HG02852 (cell line): ENCODE measurements at regions not wholly inside any gene's neighbourhood (a gene's known extent, or its start where the extent isn't known, plus 50 kb on each side); places are given as distances from the start of the nearest gene placed in this dataset.

Source experiments
- ATAC-seq: cut with Tn5 transposase; IDR thresholded peaks from one replicate; pipeline ENCODE4 v1.9.1; 2021; ENCODE audit warnings: mild to moderate bottlenecking, moderate library complexity; ENCODE audit not compliant: unreplicated experiment

DNA sequence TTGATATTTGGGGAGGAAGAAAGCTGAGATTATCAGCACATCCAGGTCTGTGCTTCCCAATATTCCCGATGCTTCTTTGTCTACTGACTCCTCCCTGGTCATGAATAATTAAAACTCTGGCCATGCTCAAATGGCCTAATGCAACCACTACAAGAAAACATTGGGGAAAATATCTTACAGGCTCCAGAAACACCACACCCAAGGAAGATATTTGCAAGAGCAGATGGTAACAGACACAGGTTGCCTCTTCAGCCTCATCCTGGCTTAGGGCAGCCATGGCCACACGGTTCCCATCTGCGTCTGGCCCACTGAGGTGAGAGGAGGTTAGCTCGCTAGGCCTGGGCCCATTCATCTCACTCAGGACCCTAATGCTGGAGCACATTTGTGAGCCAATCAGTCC lies 108.4 kb upstream of the SDK1 start:
- no peak for ATAC-seq

GRCh38 chr7:3193379-3194120 lies 107.5 kb upstream of the SDK1 start:
- no peak for ATAC-seq

GRCh38 chr7:3194501-3195141 lies 106.4 kb upstream of the SDK1 start:
- ATAC-seq: no peak

- no peak for ATAC-seq
Measured at GRCh38 chr7:3195160-3195559, 105.9 kb upstream of the SDK1 start.

- ATAC-seq: no peak
Measured at GRCh38 chr7:3196629-3197400, 104.2 kb upstream of the SDK1 start.

GRCh38 chr7:3197567-3198213 lies 103.4 kb upstream of the SDK1 start:
- ATAC-seq: no peak

DNA sequence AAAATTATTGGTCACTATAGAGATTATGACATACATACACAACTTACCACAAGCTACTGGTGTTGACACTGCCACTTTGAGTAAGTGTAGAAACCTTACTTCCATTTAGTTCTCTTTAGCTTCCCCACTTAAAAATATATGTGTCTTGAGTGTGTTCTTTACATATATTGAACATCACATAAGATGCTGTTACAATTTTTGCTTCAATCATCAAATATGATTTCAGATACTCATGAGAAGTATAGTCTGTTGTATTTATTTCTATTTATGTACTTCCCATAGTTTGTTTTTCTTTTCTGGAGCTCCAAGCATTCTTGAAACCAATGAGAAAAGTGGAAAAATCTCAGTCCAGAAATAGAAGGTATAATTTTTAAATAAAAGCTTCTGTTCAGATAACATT lies 102.7 kb upstream of the SDK1 start:
- no peak for ATAC-seq

DNA sequence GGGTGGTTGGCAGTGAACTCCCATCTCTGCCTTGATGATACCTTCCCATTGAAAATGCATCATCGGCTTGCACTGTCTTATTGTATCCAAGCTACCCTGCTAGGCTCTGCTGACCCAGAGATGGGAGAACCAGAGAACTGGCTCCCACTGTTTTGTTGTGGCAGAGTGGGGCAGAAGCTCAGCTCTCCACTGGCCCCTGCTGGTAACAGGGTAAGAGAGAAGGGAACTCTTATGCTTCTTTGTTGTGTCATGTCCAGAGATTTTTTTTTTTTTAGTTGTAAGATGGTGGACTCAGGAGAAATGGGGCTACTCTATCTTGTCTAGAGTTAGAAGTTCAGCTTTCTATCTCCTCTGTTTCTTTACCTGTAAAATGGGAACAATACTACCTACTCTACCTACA lies 100.5 kb upstream of the SDK1 start:
- ATAC-seq: no peak

DNA sequence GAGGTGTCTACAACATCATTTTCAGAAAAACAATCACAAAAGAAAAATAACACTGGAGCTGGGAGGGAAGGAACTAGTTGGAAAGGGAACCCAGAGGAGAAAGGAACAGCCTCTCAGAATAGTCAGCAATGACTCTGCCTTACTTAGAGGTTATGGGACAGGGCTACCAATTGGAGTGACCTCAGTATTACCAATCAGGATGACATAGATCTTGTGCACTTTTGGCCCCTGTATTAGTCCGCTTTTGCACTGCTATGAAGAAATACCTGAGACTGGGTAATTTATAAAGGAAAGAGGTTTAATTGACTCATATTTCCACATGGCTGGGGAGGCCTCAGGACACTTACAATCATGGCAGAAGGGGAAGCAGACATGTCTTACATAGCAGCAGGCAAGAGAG lies 99.7 kb upstream of the SDK1 start:
- no peak for ATAC-seq

DNA sequence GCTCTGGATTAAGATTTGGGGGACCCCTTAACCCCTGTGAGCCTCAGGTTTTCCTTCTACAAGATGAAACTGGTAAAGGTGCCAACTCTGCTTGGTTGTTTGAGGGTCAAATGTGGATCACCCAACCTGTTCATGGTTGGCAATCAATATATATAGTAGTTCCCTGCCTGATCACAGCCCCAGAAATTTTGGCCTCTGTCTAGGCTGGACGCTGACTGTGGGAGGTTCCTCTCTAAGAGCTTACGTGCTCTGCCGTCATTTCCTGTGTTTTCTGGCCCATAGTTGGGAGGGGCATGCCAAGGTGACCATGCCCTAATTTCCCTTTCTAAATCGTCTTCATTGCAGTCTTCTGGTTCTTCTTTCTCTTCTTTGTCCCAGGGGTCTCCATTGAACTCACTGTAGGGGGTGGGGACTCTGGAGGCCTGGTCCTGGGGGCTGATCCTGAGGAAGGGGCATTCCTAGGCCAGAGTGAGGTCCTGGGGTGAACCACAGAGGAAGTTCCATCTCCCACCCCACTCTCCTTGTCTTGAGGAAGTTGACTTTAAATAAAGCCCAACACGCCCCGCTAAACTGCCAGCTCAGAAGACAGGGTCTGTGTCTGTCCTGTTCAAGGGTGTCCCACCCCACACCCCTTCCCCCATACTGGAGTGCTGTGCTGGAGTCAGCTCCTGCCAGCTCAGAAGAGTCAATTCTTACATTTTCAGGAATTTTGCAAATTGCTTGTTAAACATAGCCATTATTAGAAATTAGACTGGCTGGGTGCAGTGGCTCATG lies 98.9 kb upstream of the SDK1 start:
- ATAC-seq: no peak

GRCh38 chr7:3204526-3204925 lies 96.5 kb upstream of the SDK1 start:
- no peak for ATAC-seq

- ATAC-seq: no peak
Measured at GRCh38 chr7:3206101-3206500, 95.0 kb upstream of the SDK1 start.

DNA sequence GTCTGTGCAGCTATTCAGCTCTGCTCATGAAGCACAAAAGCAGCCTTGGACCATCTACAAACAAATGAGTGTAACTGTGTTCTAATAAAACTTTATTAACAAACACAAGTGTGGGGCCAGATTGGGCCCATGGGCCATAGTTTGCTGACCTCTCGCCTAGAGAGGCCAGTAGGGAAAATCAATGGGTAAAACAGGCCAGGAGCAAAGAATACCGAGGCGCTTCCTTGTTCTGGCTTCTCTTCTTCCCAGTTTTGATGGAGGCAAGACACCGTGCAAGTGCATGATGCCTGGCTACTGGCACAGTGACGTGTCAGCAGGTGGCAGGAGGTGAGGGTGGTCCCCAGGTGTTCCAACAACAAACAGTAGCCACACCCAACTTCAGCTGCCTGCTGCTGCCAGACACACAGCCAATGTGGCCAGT lies 94.3 kb upstream of the SDK1 start:
- ATAC-seq: no peak

DNA sequence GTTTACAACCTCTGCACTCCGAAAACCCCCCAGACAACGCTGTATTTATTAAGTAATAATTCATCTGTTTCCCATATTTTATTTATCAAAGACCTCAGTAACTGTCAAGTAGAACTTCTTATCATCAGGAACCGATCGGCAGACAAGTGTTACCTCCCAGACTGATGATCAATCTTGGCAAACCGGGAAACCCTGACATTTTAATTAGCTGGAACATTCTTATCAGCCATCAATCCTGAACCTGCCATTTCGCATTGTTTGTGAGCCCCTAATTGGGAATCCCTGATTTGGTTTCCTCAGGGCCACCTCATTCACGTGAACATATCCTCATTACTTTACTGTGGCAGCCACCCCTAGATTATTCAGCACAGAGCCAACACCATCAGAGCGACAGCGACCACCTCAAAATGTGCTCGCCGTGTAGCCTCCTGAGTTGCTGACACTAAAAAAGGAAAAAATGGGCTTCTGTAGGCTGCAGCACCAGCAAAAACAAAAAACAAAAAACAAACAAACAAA lies 93.6 kb upstream of the SDK1 start:
- no peak for ATAC-seq

GRCh38 chr7:3210531-3210930 lies 90.5 kb upstream of the SDK1 start:
- ATAC-seq: no peak

DNA sequence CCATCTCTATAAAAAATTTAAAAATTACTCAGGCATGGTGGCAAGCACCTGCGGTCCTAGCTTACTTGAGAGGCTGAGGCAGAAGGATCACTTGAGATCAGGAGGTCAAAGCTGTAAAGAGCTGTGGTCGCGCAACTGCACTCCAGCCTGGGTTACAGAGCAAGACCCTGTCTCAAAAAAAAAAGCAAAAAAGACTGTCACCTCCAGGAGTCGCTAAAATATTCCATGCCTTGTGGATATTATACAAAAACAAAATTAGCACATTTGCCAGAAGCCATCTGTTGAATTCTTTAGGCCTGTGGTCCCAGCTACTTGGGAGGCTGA lies 87.0 kb upstream of the SDK1 start:
- no peak for ATAC-seq

DNA sequence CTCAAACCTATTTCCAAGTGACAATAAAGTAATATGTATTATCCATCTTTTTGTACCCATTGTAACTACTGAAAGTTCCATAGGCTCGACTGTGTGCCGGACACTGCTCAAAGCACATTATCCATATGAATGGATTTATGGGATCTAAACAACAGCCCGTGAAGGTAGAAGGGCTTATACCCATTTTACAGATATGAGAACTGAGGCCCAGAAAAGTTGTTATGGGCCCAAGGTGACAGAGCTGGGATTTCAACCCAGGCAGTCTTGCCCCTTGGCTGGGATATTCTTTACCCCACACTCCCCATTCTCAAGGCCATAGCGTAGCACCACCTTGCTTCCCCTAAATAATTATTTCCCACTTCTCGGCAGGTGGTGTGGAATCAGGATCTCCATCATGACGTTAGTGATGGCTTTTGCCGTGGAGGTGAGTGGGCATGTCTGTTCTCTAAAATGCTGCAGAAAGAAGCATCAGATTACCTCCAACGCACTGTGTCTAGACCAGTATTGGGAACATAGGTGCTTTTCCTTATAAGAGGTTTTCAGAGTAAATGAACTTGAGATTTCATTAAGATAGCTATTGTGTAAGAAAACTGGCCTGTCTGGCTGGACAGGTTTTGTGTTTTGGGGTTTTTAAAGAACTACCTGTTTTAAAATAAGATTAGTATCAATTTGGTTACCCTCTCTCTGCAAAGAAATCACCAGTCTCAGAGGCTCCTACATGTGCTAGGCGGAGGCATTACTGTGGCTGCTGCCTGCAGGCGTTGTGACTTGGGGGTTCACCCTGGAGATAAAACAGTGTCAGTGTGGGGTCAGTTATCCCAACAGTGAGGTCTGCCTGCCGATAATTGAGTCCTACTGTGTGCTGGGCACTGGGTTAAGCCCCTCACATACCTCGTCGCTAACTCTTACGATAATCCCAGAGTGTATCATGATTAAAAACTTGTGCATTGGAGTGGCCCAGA lies 85.1 kb upstream of the SDK1 start:
- no peak for ATAC-seq

- no peak for ATAC-seq
Measured at GRCh38 chr7:3217166-3217565, 83.9 kb upstream of the SDK1 start.

DNA sequence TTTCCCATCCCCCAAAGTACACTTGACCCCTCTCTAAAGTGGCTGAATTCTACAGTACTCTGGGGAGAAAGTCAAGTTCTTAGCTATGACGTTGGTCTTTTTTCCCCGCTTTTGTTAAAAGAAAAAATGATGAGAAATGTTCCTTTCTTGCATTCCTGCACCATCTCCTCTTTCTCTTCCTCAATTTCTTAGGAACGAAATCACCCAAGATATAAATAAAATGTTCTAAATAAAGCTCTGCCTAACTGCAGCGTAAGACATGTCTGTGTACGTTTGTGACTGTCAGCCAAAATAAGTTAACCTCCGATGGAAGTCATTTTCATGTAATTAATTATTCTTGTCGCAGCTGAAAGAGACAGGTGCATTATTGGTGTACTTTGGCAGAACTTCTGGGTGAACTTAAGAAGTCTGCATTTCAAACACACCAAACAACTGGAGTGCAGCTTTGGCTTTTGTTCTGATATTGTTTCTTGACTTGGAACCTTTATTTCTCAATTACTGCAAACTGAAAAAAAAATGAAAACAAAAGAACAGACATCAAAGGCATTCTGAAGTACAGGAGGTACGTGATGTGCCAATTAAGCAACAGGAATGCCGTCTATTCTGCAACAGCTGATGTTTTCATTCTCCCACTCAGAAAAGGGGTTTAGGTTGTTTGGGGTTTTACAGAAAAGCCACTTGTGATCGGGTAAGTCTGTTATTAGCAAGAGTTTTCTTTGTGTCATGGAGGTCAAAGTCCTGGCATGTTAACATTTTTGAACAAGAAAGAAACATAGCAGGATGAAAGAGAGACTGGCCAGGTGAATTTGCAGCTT lies 82.4 kb upstream of the SDK1 start:
- ATAC-seq: no peak
